ENCODE measurements at regions not wholly inside any gene's neighbourhood (a gene's known extent, or its start where the extent isn't known, plus 50 kb on each side); places are given as distances from the start of the nearest gene placed in this dataset.

DNA sequence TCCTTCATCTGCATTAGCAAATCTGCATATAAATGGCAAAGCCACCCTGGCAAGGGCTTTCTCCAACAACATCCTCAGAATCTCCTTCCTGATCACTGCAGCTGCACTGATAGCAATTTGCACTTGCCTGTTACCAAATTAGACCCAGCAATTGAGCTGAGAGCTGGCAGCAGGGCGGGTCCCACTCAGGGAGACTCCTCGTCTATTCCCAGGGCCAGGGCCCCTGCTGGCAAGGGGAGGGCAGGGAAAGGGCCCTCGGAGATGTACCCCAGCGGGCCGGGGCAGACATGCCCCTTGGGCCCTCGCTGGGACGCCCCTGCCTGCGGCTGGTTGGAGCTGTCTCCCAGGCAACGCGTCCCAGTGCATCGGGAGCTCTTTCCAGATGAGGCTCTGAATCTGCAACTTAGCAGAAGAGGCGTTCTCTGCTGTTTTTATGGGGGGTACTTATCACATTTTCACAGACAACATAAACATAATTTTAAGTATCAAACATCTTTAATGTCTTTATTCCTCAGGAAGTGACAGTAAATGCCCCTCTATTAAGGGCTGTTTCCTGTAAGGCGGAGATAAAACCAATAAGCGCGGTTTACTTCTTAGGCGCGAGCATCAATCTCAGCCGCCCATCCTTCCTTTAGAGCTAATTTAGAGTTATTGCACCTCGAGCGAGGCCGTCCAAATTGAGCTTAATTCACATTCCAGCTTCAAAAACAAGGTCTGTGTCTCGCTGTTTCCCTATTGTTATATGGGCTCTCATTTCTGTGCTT is 249.0 kb upstream of the PPP2R2D start:
- H3K4me1 Mint-ChIP-seq (ENCODE audit: low read depth): no peaks in the 10 kb centered on the region
- peaks cover 20% of the 10 kb centered on the region for H3K27me3 Mint-ChIP-seq
- no peak for DNase-seq
- intact Hi-C loops (cut with micrococcal nuclease): no loop called here
- ChIA-PET POLR2A (no interaction called here), CTCF (no interaction called here)
- TF ChIP-seq, protein P1, sequence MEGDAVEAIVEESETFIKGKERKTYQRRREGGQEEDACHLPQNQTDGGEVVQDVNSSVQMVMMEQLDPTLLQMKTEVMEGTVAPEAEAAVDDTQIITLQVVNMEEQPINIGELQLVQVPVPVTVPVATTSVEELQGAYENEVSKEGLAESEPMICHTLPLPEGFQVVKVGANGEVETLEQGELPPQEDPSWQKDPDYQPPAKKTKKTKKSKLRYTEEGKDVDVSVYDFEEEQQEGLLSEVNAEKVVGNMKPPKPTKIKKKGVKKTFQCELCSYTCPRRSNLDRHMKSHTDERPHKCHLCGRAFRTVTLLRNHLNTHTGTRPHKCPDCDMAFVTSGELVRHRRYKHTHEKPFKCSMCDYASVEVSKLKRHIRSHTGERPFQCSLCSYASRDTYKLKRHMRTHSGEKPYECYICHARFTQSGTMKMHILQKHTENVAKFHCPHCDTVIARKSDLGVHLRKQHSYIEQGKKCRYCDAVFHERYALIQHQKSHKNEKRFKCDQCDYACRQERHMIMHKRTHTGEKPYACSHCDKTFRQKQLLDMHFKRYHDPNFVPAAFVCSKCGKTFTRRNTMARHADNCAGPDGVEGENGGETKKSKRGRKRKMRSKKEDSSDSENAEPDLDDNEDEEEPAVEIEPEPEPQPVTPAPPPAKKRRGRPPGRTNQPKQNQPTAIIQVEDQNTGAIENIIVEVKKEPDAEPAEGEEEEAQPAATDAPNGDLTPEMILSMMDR (IDR thresholded peaks at IDR 0.05): no peak
- no peak overlapping the region for H3K27ac Mint-ChIP-seq
- no peaks in the 10 kb centered on the region for H3K36me3 Mint-ChIP-seq (ENCODE audit: low read depth)
- no peak overlapping the region for H3K4me3 Mint-ChIP-seq
- no peaks in the 10 kb centered on the region for H3K9me3 Mint-ChIP-seq
- ATAC-seq: no peak

DNA sequence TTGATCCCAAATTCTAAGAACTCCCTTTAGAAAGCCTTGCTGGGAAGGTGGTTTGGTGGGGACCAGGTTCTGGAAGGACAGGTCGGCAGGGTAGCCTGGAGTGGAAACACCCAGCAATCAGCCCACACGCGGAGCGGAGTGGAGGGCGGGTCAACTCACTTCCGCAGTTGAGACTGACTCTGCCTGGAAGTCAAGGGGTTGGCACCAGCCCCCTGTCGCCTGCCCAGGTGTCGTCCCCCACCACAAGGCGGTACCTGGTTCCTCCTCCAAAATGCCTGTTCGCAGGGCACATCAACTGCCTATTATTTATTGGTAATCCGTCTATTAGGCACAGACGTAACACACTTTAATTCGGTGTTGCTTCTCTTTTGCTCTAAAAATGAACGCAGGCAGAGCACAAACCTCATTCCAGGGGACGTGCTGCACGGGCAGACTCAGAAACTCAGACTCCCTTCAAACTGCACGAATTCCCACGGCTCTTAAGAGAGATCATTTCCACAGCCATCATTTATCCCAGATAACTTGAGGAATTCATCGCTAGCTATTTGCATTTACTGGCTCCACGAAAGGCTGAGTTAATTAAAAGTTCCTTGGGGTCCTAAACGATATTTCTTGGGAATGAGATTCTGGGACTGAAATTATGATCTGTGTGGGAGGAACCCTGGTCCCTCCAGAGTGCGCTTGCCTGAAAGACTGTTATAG is 248.2 kb upstream of the PPP2R2D start:
- no peaks in the 10 kb centered on the region for H3K4me1 Mint-ChIP-seq (ENCODE audit: low read depth)
- intact Hi-C loops (cut with micrococcal nuclease): no loop called here
- ChIA-PET CTCF (no interaction called here), POLR2A (no interaction called here)
- H3K27ac Mint-ChIP-seq: no peak overlapping the region
- DNase-seq (no peak), ATAC-seq (no peak)
- H3K27me3 Mint-ChIP-seq: peaks cover 20% of the 10 kb centered on the region
- no peaks in the 10 kb centered on the region for H3K36me3 Mint-ChIP-seq (ENCODE audit: low read depth)
- no peaks in the 10 kb centered on the region for H3K9me3 Mint-ChIP-seq
- H3K4me3 Mint-ChIP-seq: no peak overlapping the region
- TF ChIP-seq, protein P1 (IDR thresholded peaks at IDR 0.05): no peak

GRCh38 chr10:131653140-131653539 is 247.7 kb upstream of the PPP2R2D start:
- CTCF ChIA-PET: no interaction called here
- peaks cover 20% of the 10 kb centered on the region for H3K27me3 Mint-ChIP-seq
- intact Hi-C loops (cut with micrococcal nuclease): no loop called here
- DNase-seq: no peak
- no peak for ATAC-seq
- H3K4me3 Mint-ChIP-seq: no peak overlapping the region
- no peak overlapping the region for H3K27ac Mint-ChIP-seq
- no peaks in the 10 kb centered on the region for H3K36me3 Mint-ChIP-seq (ENCODE audit: low read depth)
- H3K9me3 Mint-ChIP-seq: no peaks in the 10 kb centered on the region
- POLR2A ChIA-PET: no interaction called here
- H3K4me1 Mint-ChIP-seq (ENCODE audit: low read depth): no peaks in the 10 kb centered on the region
- TF ChIP-seq, protein P1 (IDR thresholded peaks at IDR 0.05): no peak

DNA sequence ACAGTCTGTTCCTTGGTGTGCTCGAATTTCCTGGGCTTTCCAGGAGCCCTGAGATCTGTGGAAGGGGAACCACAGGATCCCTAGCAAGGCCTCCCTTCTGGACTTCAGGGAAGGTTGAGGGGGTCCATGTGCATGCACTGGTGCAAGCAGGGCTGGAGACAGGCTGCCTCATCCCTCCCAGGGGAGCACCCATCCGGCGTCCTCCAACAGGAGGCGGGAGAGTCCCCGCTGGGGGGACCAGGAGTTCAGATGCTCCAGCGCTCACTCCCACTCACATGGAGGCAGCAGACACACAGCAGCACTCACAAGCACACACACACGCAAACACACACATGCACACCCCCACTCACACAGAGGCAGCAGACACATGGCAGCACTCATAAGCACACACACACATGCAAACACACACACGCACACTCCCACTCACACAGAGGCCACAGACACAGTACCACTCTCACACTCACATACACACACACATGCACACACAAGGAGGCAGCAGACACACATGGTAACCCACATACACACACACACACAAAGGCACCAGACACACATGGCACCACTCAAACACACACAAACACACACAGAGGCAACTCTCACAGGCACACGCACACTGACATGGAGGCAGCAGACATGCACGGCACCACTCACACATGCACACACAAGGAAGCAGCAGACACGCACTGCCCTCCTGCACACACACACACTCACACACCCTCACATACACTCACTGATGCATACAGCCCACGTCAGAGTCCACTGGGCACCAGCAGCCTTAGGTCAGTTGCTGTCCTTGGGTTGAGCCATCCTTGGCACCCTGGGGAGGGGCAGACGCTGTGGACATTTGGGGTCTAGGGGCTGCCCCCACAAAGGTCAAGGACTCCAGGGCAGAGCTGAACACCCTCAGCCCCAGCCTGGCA is 247.0 kb upstream of the PPP2R2D start:
- ATAC-seq: no peak

More for the DNA sequence above, 247.0 kb upstream of the PPP2R2D start:
- no peak overlapping the region for H3K4me3 Mint-ChIP-seq
- intact Hi-C loops (cut with micrococcal nuclease): no loop called here
- CTCF ChIA-PET: no interaction called here
- H3K9me3 Mint-ChIP-seq: no peaks in the 10 kb centered on the region
- peaks cover 20% of the 10 kb centered on the region for H3K27me3 Mint-ChIP-seq
- no peaks in the 10 kb centered on the region for H3K36me3 Mint-ChIP-seq (ENCODE audit: low read depth)
- TF ChIP-seq, protein P1 (IDR thresholded peaks at IDR 0.05): no peak
- DNase-seq: no peak
- POLR2A ChIA-PET: interaction anchor here (1.6 kb wide), 1 partner anchor 7 kb away, joined by 3 read pairs; no protein-coding TSS in a partner anchor
- H3K27ac Mint-ChIP-seq: no peak overlapping the region
- no peaks in the 10 kb centered on the region for H3K4me1 Mint-ChIP-seq (ENCODE audit: low read depth)
